Prostate gland (tissue), 2 donors: ENCODE measurements at regions not wholly inside any gene's neighbourhood (a gene's known extent, or its start where the extent isn't known, plus 50 kb on each side); places are given as distances from the start of the nearest gene placed in this dataset.
"Not testable (repeated sequence)": the region's sequence is repeated elsewhere in the genome, so short reads cannot be mapped to it uniquely, and the experiment has no call there.

ENCODE experiments used
- DNase-seq: peaks from one replicate; pipeline ENCODE4 v3.0.0-alpha.2; 2019; ENCODE audit warnings: low spot score
- H3K27ac ChIP-seq, 2 donors: fragments of 200-600 bp; sonication (generic); 2 replicates each; pipeline ENCODE4 v1.5.1; 2017 to 2019
- H3K27me3 ChIP-seq: fragments of 200-600 bp; sonication (generic); replicated peaks from 2 replicates; pipeline ENCODE4 v1.5.1; 2019; ENCODE audit not compliant: insufficient read depth
- H3K36me3 ChIP-seq, 2 donors: fragments of 200-600 bp; sonication (generic); 1 replicate in 1 of 2; 2 replicates in 1 of 2; pipeline versions ENCODE4 v1.5.1 to v1.8.1; 2017 to 2019
- H3K4me1 ChIP-seq: fragments of 200-600 bp; sonication (generic); replicated peaks from 2 replicates; pipeline ENCODE4 v1.5.1; 2019
- H3K4me3 ChIP-seq, 2 donors: fragments of 200-600 bp; sonication (generic); 2 replicates each; pipeline ENCODE4 v1.5.1; 2017 to 2019
- H3K9me3 ChIP-seq: fragments of 200-600 bp; sonication (generic); 2 replicates; pipeline ENCODE4 v1.5.1; 2017
- WGBS: methylation state at CpG from one replicate; pipeline ENCODE4 v1.1.5; 2018; 5-methylcytosine and 5-hydroxymethylcytosine counted together
- intact Hi-C: fragments of 100-400 bp; cut with DNase I; formaldehyde crosslinking; loops from one replicate; pipeline ENCODE4 v1.14.2; 2022

GRCh38 chr2:87651589-87651988, 96.3 kb upstream of the PLGLB2 start:
- H3K36me3 ChIP-seq, H3K9me3 ChIP-seq, H3K4me3 ChIP-seq, DNase-seq, H3K27me3 ChIP-seq, H3K4me1 ChIP-seq, intact Hi-C loops, H3K27ac ChIP-seq: not testable (repeated sequence)
- 92% methylated on average over 2 of the region's 2 CpGs for WGBS

- DNase-seq, H3K9me3 ChIP-seq, H3K27ac ChIP-seq, H3K36me3 ChIP-seq, H3K4me3 ChIP-seq, H3K27me3 ChIP-seq, intact Hi-C loops, H3K4me1 ChIP-seq: not testable (repeated sequence)
Observed at GRCh38 chr2:87653373-87653772, 94.5 kb upstream of the PLGLB2 start.

GRCh38 chr2:87654136-87654814, 93.6 kb upstream of the PLGLB2 start:
- intact Hi-C loops, DNase-seq, H3K36me3 ChIP-seq, H3K4me3 ChIP-seq, H3K27ac ChIP-seq, H3K9me3 ChIP-seq, H3K27me3 ChIP-seq, H3K4me1 ChIP-seq: not testable (repeated sequence)
- WGBS: 57% methylated on average over 2 of the region's 7 CpGs

GRCh38 chr2:87657915-87658314, 90.0 kb upstream of the PLGLB2 start:
- intact Hi-C loops, DNase-seq, H3K9me3 ChIP-seq, H3K4me3 ChIP-seq, H3K36me3 ChIP-seq, H3K4me1 ChIP-seq, H3K27me3 ChIP-seq, H3K27ac ChIP-seq: not testable (repeated sequence)
- 56% methylated on average over 2 of the region's 2 CpGs for WGBS

GRCh38 chr2:87658357-87658756, 89.5 kb upstream of the PLGLB2 start:
- H3K27me3 ChIP-seq, intact Hi-C loops, DNase-seq, H3K4me1 ChIP-seq, H3K9me3 ChIP-seq, H3K4me3 ChIP-seq, H3K36me3 ChIP-seq, H3K27ac ChIP-seq: not testable (repeated sequence)
- WGBS: 90% methylated on average over 3 of the region's 7 CpGs

GRCh38 chr2:87658976-87659375, 88.9 kb upstream of the PLGLB2 start:
- H3K27ac ChIP-seq, H3K4me3 ChIP-seq, DNase-seq, H3K9me3 ChIP-seq, H3K36me3 ChIP-seq, H3K27me3 ChIP-seq, intact Hi-C loops, H3K4me1 ChIP-seq: not testable (repeated sequence)
- 83% methylated on average over 5 of the region's 6 CpGs for WGBS

GRCh38 chr2:87660164-87660563, 87.7 kb upstream of the PLGLB2 start:
- DNase-seq, H3K27ac ChIP-seq, H3K4me3 ChIP-seq, H3K27me3 ChIP-seq, H3K4me1 ChIP-seq, H3K36me3 ChIP-seq, H3K9me3 ChIP-seq, intact Hi-C loops: not testable (repeated sequence)
- 66% methylated on average over 8 of the region's 10 CpGs for WGBS

GRCh38 chr2:87662316-87663290, 85.3 kb upstream of the PLGLB2 start:
- intact Hi-C loops, H3K4me1 ChIP-seq, H3K4me3 ChIP-seq, H3K27me3 ChIP-seq, H3K27ac ChIP-seq, H3K36me3 ChIP-seq, H3K9me3 ChIP-seq: not testable (repeated sequence)
- peak; percentile 45 for DNase-seq
- 65% methylated on average over 9 of the region's 10 CpGs for WGBS

GRCh38 chr2:87663347-87663746, 84.5 kb upstream of the PLGLB2 start:
- H3K4me1 ChIP-seq, H3K36me3 ChIP-seq, H3K27me3 ChIP-seq, H3K9me3 ChIP-seq, H3K27ac ChIP-seq, DNase-seq, H3K4me3 ChIP-seq, intact Hi-C loops: not testable (repeated sequence)

- H3K4me3 ChIP-seq, H3K27me3 ChIP-seq, H3K9me3 ChIP-seq, H3K4me1 ChIP-seq, H3K27ac ChIP-seq, H3K36me3 ChIP-seq, intact Hi-C loops, DNase-seq: not testable (repeated sequence)
Observed at GRCh38 chr2:87667027-87667426, 80.9 kb upstream of the PLGLB2 start.

- intact Hi-C loops, H3K36me3 ChIP-seq, H3K4me3 ChIP-seq, H3K9me3 ChIP-seq, H3K4me1 ChIP-seq, H3K27me3 ChIP-seq, DNase-seq, H3K27ac ChIP-seq: not testable (repeated sequence)
- WGBS: no CpG with 5 or more reads among the region's 5 CpGs
Observed at GRCh38 chr2:87668361-87668760, 79.5 kb upstream of the PLGLB2 start.

- intact Hi-C loops, H3K36me3 ChIP-seq, DNase-seq, H3K4me1 ChIP-seq, H3K27me3 ChIP-seq, H3K4me3 ChIP-seq, H3K27ac ChIP-seq, H3K9me3 ChIP-seq: not testable (repeated sequence)
- WGBS: 74% methylated on average over 5 of the region's 8 CpGs
Observed at GRCh38 chr2:87669633-87670231, 78.2 kb upstream of the PLGLB2 start.
